Heart left ventricle (tissue), 13 donors: ENCODE measurements at regions not wholly inside any gene's neighbourhood (a gene's known extent, or its start where the extent isn't known, plus 50 kb on each side); places are given as distances from the start of the nearest gene placed in this dataset.

Experiments
- CTCF ChIP-seq, 12 donors: fragments of 200-600 bp; sonication (generic) in 4 of 12; IDR thresholded peaks; one replicate each; pipeline versions ENCODE4 v1.5.0 to v1.8.0; 2018 to 2022; ENCODE audit warnings: antibody characterized with exemption in 12 of 12, mild to moderate bottlenecking in 5 of 12
- POLR2A ChIP-seq, 2 donors: fragments of 450-650 bp; IDR thresholded peaks; one replicate each; pipeline ENCODE4 v1.6.1; 2017; ENCODE audit warnings: antibody characterized with exemption in 2 of 2, mild to moderate bottlenecking in 2 of 2, moderate library complexity in 2 of 2
- donor health status: ischemic (EF 13 %, LVEDD 7.1; RV severe dilation, severe dysfunction).
- donor health status: DM: no; HTN: yes; CAD: no.
- donor health status: DM: no; HTN: no; CAD: no.
- donor health status: ischemic (EF 25% LVEDD 6.9; RV normal size, moderate dysfunction).
- donor health status: ischemic (EF 25% LVEDD 5.7; RV mildly dilated, moderate dysfunction).
- donor health status: ischemic (EF 35%, LVEDD 5.7; RV mildly dilated, moderate dysfunction).
- donor health status: nonischemic (EF 11% LVEDD 7.7; RV severe dilation, severe dysfunction).
- donor health status: DM: yes; HTN: yes; CAD: no.
- donor health status: PGD.
- donor health status: ischemic (EF 29% LVEDD 5.4; RV normal size, mild dysfunction).
- donor health status: nonischemic (EF 23%, LVEDD 6.1; RV moderate dilation, normal function).

- TF ChIP-seq CTCF (IDR thresholded peaks at IDR 0.05) (no peak), POLR2A (IDR thresholded peaks at IDR 0.05) (no peak)
Measured at GRCh38 chr2:147756069-147756468, 88.8 kb upstream of the ACVR2A start.
